ENCODE measurements at regions not wholly inside any gene's neighbourhood (a gene's known extent, or its start where the extent isn't known, plus 50 kb on each side); places are given as distances from the start of the nearest gene placed in this dataset.

GRCh38 chr4:11727903-11728564 is 299.3 kb upstream of the HS3ST1 start:
- DNase-seq, result no peak

DNA sequence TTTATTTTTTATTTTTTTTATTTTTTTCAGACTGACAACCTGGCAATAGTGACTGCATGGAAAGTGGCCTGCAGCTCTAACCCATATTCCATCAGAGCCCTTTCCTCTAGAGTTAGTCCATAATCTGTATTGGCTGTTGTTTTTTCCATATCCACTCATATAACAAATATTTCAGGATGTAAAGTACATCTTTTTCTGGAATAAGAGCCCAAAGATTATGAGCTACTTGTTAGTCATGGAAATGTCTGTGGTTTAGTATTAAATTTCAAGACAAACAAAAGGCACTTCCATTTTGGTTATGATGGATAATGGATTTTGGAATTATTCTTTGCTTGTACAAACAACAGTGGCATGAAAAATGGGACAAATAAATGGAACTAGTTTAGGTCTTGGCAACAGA is 296.0 kb upstream of the HS3ST1 start:
- no peak for DNase-seq

DNA sequence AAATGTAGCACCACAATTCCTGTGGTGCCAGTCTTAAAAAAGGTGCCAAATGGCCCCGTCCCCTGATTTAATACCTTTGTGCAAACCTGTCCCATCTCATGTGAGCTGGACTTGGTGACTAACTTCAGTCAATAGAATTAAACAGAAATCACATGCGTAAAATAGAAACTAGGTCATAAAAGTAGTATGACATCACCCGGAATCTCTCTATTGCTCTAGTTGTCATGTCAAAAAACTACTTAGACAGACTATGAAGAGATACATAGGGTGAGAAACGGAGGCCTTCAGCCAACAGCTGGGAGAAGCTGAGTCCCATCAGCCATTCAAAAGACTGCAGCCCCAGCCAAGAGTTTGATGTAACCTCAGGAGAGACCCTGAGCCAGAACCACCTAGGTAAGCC is 293.5 kb upstream of the HS3ST1 start:
- DNase-seq, result no peak

DNA sequence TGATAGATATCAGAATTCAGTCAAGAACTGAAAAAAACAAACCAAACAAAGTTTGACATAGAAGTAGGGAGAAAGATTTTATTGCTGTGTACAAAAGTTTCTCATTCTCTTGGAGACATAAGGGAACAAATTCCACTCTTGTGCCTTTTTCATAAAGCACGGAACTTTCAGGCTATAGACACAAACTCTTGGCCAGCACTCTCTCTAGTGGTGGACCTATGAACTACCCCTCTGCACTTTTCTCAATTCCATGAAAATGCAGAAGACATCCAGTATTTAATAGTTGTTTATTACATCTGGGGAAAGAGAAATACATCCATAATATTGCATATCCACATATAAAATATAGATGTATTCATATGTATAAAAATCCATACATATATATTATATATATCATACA is 291.6 kb upstream of the HS3ST1 start:
- DNase-seq, result no peak

- DNase-seq, result no peak
Observed at GRCh38 chr4:11719879-11720278, 291.2 kb upstream of the HS3ST1 start.

DNA sequence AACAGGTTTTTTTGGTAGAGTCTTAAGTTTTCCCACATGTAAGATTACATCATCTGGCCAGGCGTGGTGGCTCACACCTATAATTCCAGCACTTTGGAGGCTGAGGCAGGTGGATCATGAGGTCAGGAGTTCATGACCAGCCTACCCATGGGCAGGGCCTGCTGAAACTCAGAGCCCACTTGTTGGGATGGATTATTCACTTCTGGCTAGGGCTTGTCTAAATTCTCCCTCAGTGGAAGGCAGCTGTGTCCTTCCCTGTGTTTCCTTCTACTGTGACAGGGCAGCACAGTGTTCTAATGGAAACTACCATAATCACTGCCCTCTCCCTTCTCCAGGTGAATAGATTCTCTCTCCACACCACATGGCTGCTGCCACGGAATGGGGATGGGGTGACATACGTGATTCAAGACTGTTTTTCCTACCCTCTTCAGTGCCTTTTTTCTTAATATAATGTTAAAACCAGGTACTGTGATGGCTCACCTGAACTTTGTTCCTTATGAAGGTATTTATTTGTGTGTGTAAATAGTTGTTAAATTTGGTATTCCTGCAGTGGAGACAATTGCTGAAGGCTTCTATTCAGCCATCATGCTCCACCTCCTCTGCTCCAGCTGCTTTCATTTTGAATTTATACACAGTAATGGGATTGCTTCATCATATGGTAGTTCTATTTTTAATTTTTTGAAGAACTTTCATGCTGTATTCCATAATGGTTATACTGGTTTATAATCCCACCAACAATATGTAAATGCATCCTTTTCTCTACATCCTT is 287.2 kb upstream of the HS3ST1 start:
- no peak for DNase-seq

- no peak for DNase-seq
Observed at GRCh38 chr4:11710453-11711093, 281.9 kb upstream of the HS3ST1 start.

- DNase-seq, result no peak
Observed at GRCh38 chr4:11704186-11704830, 275.6 kb upstream of the HS3ST1 start.

DNA sequence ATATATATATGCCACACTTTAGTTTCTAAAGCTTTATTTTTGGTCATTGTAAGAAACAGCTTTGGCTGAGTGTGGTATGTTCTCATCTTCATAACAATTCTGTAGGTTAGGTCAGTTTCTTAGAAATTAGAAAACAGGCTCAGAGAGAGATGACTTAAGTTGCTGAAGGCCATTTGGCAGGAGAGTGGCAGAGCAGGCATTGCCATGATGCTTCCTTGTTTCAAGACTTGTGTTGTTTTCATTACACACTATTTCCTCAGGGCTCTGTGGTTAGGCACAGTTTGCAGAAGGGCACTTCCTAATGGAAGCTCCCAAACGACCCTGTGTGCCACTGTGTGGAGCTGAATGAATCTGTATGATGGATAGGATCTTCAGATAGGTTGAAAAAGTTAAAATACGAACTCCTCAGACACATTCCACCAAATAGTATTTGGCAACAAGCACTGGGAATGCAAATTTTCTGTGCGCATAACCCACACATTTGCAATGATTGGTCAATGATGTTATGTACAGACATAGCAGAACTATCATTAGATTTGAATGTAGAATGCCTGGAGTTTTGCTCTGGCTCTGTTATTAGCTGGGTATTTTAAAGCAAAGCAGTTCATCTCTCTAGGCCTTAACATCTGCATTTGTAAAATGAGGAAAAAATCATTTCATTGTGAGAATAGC is 274.3 kb upstream of the HS3ST1 start:
- no peak for DNase-seq

DNA sequence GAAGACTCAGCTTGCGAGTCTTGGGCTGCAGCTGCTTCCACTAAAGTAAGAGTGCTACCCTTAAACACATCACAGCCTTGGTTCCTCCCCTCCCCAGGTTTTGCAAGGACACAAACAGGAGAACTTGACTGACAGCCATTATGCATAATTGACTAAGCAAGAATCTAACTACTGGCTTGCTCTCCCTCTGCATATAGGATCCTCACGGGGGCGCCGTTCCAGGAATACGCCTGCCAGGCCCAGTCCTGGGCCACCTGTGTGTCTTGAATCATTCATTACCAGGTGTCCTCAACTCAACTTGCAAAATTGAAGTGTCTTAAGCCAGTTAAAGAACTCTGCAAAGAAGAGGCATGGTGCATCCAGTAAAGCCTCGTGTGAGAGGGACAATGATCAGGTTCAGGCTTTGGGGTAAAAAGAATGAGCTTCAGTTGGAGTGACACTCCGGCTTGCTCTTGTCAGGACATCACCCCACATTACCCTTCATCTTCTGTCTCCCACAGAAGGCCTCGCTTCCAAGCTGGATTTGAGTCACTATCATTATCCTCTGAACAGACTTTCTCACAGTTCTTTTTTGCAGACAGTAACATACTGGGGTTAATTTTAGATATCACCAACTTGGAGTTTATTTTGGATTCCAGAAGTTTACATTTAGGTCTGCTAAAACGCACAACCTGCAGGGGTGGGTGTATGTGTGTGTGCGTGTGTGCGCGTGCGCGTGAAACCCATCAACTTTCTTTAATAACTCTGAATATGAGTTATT is 273.5 kb upstream of the HS3ST1 start:
- DNase-seq, result no peak

DNA sequence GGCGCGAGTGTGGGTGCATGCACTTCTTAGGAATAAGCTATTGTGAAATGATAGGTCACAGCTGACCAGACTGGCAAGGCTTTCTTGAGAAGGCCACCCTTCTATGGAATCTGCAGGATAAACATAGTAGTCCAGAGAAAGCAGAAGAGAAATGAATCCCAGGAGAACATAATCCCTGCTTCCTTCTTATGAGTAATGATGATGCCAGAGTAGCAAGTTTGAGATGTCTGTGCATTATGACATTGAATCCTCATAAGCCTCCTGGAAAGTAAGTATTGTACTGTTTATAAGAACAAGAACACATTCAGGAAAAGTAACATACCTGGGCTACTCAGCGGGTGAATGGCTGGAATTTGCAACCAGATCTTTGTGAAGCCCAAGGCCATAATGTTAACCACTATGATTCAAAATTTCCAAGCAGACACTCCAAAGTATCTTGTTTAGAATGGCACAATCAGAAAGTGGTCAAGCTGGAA is 272.1 kb upstream of the HS3ST1 start:
- DNase-seq, result no peak

- no peak for DNase-seq
Observed at GRCh38 chr4:11698846-11699590, 270.3 kb upstream of the HS3ST1 start.

GRCh38 chr4:11698033-11698432 is 269.3 kb upstream of the HS3ST1 start:
- DNase-seq, result no peak

DNA sequence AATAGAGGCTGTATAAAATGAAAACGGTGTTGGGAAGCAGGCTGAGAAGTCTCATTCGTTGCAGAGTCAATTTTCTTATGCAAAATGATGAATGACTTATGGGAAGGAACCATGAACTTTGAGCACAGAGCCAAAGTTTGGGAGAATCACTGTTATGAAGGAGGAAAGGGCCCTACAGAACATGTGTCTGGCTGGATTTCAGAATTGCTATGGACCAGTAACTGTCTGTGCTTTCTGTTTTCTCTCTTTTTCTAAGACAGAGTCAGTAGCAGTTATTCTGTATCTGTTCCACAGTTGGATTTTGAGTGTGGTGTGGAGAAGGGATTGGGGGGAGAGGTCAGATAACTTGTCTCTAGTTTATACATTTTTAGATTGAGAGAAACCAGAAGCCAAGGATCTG is 265.0 kb upstream of the HS3ST1 start:
- DNase-seq, result no peak

DNA sequence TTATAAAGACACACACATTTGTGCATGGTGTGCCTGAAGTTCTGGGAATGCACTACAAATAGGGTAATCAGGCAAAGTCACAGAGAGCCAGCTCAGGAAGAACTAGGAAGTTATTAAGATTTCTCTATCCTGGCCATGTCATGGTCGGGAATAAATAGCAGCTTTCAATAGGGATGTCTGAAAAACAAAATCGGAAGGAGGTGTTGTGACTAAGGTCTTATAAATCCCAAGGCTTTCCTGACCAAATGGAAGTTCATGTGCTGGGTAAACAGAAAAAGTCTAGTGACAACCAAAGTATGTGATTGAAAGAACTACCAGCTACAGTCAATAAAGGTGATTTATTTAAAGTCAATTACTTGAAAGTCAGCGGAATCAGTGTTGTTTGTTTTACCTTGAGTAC is 262.5 kb upstream of the HS3ST1 start:
- no peak for DNase-seq

- DNase-seq, result no peak
Observed at GRCh38 chr4:11687727-11688126, 259.0 kb upstream of the HS3ST1 start.

- DNase-seq, result no peak
Observed at GRCh38 chr4:11685481-11685880, 256.8 kb upstream of the HS3ST1 start.

GRCh38 chr4:11675051-11675800 is 246.5 kb upstream of the HS3ST1 start:
- no peak for DNase-seq

DNA sequence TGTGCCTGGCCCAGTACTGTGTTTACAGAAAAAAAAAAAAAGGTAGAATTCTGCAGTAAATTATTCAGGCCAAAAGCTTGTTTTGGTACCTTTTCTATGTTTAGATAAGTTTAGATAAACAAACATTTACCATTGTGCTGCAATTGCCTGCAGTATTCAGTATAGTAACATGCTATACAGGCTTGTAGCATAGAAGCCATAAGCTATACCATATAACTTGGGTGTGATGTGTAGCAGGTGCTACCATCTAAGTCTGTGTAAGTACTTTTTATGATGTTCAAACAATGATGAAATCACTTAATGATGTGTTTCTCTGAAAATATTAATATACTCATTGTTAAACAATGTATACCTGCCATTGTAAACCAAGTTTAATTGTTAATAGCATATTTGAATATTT is 241.6 kb upstream of the HS3ST1 start:
- no peak for DNase-seq

GRCh38 chr4:11669156-11669555 is 240.5 kb upstream of the HS3ST1 start:
- DNase-seq, result no peak

DNA sequence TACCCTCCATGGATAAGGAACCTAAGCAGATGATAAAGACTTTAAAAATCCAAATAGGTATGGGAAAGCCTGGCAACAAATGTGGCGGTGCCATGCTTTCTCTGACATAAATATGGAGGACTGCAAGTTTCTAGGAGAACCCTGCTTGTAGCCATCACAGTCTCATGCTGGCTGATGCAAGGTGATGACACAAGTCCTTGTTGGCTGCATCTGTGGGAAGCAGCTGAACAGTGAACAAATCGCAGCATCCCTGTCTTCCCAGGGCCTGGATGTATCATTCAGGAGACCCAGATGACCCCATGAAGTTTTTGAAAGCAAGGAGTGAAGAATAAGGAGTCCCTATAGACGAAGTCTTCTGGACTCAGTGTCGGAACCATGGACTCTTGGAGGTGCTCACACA is 234.4 kb upstream of the HS3ST1 start:
- no peak for DNase-seq

Data from activated CD8-positive, alpha-beta memory T cell treated with anti-CD3 and anti-CD28 coated beads, Interleukin-2, amount 50 U/mL, for 4 hours (primary cell).